RWPE1 (cell line): ENCODE measurements at regions not wholly inside any gene's neighbourhood (a gene's known extent, or its start where the extent isn't known, plus 50 kb on each side); places are given as distances from the start of the nearest gene placed in this dataset.
"Not testable (repeated sequence)": the region's sequence is repeated elsewhere in the genome, so short reads cannot be mapped to it uniquely, and the experiment has no call there.

Experiments
- CTCF ChIA-PET: fragments of 350-600 bp; sonication (Branson Sonifier 250); formaldehyde crosslinking; extraction: SDS; loops from one replicate; lab custom pipeline; 2021; lab: Yijun Ruan, JAX
- POLR2A ChIA-PET: fragments of 400-600 bp; formaldehyde crosslinking; extraction: SDS; loops from one replicate; lab custom pipeline; 2020; ENCODE audit warnings: antibody characterized with exemption; ENCODE audit not compliant: low non-redundant PET; lab: Yijun Ruan, JAX
- DNase-seq: peaks from one replicate; pipeline ENCODE4 v3.0.0; 2012; ENCODE audit warnings: low spot score
- H3K27ac ChIP-seq: fragments of 450-650 bp; 2 replicates; pipeline ENCODE4 v1.5.1; 2017
- TF ChIP-seq, protein P1 (sequence below): fragments of 450-650 bp; conservative IDR thresholded peaks from 2 replicates; pipeline ENCODE4 v1.5.1; 2017; ENCODE audit warnings: low read depth, mild to moderate bottlenecking

DNA sequence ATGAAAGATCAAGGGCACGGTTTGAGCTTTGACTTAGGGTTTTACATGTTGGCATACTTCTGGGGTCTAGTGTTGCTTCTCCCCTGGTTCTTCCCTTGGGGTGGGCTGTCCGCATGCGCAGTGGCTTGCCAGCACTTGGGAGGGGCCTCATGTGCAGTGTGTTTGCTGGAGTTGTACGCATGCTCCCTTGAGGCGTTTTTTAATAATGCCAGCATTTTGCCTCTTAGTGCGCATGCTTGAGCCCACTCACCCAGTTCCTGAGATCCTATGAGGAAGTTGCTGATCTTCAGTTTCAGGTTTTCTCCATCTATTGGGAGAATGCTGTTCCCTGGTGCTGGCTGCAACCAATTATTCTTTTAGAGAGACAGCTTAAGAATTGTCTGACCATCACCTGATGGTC is 113.4 kb upstream of the GPR141 start:
- H3K27ac ChIP-seq, result no peak overlapping the region
- DNase-seq, result no peak
- TF ChIP-seq, protein P1, sequence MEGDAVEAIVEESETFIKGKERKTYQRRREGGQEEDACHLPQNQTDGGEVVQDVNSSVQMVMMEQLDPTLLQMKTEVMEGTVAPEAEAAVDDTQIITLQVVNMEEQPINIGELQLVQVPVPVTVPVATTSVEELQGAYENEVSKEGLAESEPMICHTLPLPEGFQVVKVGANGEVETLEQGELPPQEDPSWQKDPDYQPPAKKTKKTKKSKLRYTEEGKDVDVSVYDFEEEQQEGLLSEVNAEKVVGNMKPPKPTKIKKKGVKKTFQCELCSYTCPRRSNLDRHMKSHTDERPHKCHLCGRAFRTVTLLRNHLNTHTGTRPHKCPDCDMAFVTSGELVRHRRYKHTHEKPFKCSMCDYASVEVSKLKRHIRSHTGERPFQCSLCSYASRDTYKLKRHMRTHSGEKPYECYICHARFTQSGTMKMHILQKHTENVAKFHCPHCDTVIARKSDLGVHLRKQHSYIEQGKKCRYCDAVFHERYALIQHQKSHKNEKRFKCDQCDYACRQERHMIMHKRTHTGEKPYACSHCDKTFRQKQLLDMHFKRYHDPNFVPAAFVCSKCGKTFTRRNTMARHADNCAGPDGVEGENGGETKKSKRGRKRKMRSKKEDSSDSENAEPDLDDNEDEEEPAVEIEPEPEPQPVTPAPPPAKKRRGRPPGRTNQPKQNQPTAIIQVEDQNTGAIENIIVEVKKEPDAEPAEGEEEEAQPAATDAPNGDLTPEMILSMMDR, result no peak
- CTCF ChIA-PET, result no interaction called here
- POLR2A ChIA-PET, result no interaction called here

DNA sequence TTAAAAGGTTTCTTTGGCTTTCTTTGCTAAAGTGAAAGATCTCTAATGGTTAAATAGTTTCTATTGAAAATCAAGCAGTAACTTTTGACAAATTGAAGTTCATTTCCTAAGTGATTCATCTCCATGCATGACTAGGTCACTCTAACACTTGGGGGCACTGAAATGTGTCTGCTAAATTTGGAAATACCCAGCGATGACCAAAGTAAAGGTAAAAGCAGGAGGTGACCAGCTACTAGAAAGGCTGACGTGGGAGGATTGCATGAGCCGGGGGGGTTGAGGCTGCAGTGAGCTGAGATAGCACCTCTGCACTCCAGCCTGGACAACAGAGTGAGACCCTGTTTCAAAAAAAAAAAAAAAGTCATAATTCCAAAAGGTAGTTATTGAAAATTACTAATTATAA is 111.8 kb upstream of the GPR141 start:
- TF ChIP-seq, protein P1, result no peak
- no peak for DNase-seq
- H3K27ac ChIP-seq, result no peak overlapping the region
- CTCF ChIA-PET, result no interaction called here
- POLR2A ChIA-PET, result no interaction called here

DNA sequence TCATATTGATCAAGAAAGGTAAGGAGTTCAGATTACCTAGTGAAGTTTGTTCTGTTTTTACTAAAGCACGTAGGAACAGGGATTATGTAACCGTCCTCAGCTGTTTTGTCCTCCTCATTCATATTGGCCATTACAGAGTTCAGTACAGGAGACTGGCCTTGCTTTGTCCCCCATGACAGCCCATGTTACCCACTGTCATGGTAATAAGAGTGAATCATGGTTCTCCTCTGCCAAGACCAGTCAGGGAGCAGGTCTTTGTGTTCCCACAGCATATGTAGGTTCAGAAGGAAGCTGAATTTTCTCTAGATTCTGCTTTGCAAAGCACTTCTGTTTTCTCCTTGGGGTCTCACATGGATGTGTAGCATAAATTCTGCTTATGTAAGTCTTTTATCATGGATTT is 106.2 kb upstream of the GPR141 start:
- POLR2A ChIA-PET, result no interaction called here
- no peak overlapping the region for H3K27ac ChIP-seq
- CTCF ChIA-PET, result no interaction called here
- TF ChIP-seq, protein P1, result no peak
- DNase-seq, result no peak

DNA sequence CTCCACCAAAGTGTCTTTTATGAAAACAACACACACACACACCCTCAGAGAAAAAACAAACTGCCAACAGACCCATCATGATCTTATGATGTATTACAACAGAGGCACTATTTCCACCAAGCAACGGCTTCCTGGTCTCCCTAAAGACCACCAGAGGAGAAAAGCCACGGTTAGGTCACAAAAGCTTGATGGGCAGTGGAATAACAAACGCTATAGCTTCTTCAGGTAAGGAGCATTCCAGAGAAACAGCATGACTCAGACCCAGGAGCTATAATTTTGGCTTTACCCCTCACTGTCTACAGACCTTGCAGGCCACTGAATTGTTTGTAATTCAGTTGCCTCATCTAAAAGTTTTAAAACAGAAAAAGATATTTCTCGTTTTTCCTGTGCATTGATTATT is 105.7 kb upstream of the GPR141 start:
- no peak overlapping the region for H3K27ac ChIP-seq
- no peak for DNase-seq
- ChIA-PET POLR2A (no interaction called here), CTCF (no interaction called here)
- TF ChIP-seq, protein P1, result no peak

DNA sequence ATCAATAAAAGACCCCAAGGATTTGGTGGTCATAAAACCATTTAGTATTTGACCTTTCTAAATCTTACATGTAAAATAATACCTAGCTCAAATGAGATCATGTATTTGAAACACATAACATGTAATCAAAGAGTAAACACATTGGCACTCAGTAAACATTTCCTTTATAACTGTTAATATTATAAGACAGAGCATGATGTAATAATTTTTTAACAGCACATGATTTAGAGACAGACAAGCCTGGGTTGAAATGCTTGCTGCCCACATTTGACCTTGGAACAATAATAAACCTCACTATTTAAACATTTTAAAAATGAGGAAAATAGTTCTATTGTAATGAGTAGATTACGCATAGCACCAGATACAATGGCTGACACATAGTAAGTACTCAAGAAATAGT is 105.2 kb upstream of the GPR141 start:
- CTCF ChIA-PET, result no interaction called here
- DNase-seq, result no peak
- POLR2A ChIA-PET, result no interaction called here

DNA sequence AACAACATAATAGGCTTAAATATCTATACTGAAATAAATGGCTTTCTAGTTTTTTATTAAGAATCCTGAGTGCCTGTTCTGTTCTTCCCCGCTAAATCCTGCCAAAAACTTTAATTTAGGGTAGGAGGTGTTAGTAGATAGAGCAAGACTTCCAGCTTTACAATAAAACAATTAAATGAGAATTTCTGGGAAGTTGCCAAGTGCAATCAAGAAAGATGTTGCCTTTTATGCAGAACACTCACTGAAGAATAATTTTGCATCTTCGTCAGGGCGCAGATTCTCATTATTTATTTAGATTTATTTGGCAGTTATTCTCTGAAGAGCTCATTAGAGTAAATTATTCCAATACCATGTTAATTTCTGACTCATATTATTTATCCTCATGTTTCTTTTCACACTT is 103.2 kb upstream of the GPR141 start:
- CTCF ChIA-PET, result no interaction called here
- no peak overlapping the region for H3K27ac ChIP-seq
- DNase-seq, result no peak
- TF ChIP-seq, protein P1, result no peak
- POLR2A ChIA-PET, result no interaction called here

More for the DNA sequence above, 105.2 kb upstream of the GPR141 start:
- no peak overlapping the region for H3K27ac ChIP-seq
- TF ChIP-seq, protein P1, result no peak

DNA sequence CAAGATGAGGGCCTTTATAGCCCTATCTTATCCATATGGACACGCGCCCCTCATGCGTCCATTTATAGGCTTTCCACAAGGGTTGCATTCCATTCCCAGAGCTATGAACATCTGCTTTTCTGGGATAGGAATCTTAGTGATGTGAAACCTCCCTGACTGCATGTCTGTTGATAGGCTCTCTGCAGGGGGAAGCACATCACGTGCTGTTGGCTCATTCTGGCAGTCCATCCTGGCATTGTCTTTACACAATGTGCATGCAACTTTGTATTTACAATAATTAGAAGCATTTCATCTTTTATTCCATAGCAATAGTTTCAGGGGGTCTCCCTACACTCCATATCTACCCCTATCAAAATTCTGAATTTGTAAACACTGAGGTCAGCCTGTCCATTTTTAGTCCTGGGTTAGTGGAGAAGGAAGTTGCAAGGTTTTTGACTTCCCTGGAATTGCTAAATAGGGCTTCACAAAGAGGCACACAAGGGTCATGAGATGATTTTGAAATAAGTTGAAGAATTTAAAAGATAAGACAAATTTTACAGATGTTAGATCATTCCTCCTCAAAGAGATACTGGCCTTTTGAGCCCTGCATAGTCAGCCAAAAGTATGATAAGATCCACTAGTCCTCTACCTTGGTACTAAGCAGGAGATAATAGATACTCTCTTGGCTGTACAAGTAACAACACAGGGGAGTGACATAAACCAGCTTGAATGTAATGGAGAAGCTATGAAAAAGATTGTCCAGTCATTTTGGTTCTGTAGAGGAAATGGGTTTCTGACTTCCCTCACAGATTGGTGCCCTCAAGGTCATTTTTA is 98.7 kb upstream of the GPR141 start:
- H3K27ac ChIP-seq, DNase-seq, POLR2A ChIA-PET: not testable (repeated sequence)
- CTCF ChIA-PET, result interaction anchor here (0.7 kb wide), 1 partner anchor 14 kb away, joined by 7 read pairs; no protein-coding TSS in a partner anchor
